Adrenal gland (tissue), 5 donors: ENCODE measurements at regions not wholly inside any gene's neighbourhood (a gene's known extent, or its start where the extent isn't known, plus 50 kb on each side); places are given as distances from the start of the nearest gene placed in this dataset.

Source experiments
- POLR2A ChIP-seq, 2 donors: fragments of 450-650 bp; IDR thresholded peaks; one replicate each; pipeline ENCODE4 v1.6.1; 2017; ENCODE audit warnings: antibody characterized with exemption in 2 of 2, mild to moderate bottlenecking in 2 of 2, moderate library complexity in 1 of 2
- TF ChIP-seq, protein P1 (sequence below), 6 experiments: fragments of 450-650 bp in 4 of 6; fragments of 200-600 bp in 2 of 6; sonication (generic) in 1 of 6; IDR thresholded peaks; 1 replicate in 5 of 6; 2 replicates in 1 of 6; pipeline versions ENCODE4 v1.5.1 to v1.8.0; 2016 to 2021; ENCODE audit warnings: antibody characterized with exemption in 6 of 6, mild to moderate bottlenecking in 2 of 6, moderate library complexity in 1 of 6
- donor health status: DM: no; HTN: no; CAD: no.

DNA sequence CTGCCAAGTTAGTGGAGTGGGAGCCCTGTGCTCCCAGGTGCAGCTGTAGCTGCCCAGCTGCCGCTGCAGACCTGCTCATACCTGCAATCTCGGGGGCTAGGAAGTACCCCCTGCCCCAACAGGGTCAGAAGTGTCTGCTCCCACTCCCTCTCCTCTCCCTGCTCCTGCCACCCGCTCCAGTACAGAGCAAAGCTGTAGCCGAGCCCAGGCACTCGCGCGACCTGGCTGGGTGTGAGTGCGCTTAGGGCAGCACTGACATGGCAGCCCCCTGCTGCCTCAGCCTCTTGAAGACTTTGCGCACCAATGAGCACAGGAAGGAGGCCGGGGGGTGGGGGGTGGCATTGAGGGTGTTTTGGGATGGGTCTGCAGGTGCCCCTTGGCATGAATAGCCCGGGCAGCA lies 1951.4 kb downstream of the SUCLG1 start:
- TF ChIP-seq POLR2A (IDR thresholded peaks at IDR 0.05): no peak
- TF ChIP-seq, protein P1, sequence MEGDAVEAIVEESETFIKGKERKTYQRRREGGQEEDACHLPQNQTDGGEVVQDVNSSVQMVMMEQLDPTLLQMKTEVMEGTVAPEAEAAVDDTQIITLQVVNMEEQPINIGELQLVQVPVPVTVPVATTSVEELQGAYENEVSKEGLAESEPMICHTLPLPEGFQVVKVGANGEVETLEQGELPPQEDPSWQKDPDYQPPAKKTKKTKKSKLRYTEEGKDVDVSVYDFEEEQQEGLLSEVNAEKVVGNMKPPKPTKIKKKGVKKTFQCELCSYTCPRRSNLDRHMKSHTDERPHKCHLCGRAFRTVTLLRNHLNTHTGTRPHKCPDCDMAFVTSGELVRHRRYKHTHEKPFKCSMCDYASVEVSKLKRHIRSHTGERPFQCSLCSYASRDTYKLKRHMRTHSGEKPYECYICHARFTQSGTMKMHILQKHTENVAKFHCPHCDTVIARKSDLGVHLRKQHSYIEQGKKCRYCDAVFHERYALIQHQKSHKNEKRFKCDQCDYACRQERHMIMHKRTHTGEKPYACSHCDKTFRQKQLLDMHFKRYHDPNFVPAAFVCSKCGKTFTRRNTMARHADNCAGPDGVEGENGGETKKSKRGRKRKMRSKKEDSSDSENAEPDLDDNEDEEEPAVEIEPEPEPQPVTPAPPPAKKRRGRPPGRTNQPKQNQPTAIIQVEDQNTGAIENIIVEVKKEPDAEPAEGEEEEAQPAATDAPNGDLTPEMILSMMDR (IDR thresholded peaks at IDR 0.05): no peak
